ENCODE measurements at regions not wholly inside any gene's neighbourhood (a gene's known extent, or its start where the extent isn't known, plus 50 kb on each side); places are given as distances from the start of the nearest gene placed in this dataset.

- H3K79me2 ChIP-seq (ENCODE audit: insufficient read depth, low read length), result no peaks in the 10 kb centered on the region
- no peak overlapping the region for H3T11ph ChIP-seq (ENCODE audit: low read length)
- no peaks in the 10 kb centered on the region for H3K23me2 ChIP-seq (ENCODE audit: insufficient read length, low read depth, low read length, poor library complexity, severe bottlenecking)
- no peak overlapping the region for H2AFZ ChIP-seq (ENCODE audit: low read length)
- H3K14ac ChIP-seq (ENCODE audit: insufficient read depth, low read length), result no peak overlapping the region
- Mint-ChIP-seq H3K27ac (no peak overlapping the region), H3K9me3 (no peaks in the 10 kb centered on the region), H3K4me1 (peaks cover 11 to 16% of the 10 kb centered on the region in 2 experiments), H3K4me3 (no peak overlapping the region), H3K27me3 (ENCODE audit: low read depth) (peaks cover 1% of the 10 kb centered on the region; the same call in 1 of the 2 replicates), H3K36me3 (ENCODE audit: insufficient read depth in 1 of 3, low read depth in 3 of 3) (no peaks in the 10 kb centered on the region)
- no peaks in the 10 kb centered on the region for H3K27me3 ChIP-seq (ENCODE audit: insufficient read depth, low read length)
- no peaks in the 10 kb centered on the region for H3K9me3 ChIP-seq (ENCODE audit: control insufficient read depth, low read depth, low read length)
- WGBS (ENCODE audit: extremely low coverage, insufficient read length, low lambda C conversion rate), result no CpG with 5 or more reads among the region's 5 CpGs
- no peak overlapping the region for H2BK15ac ChIP-seq (ENCODE audit: low read depth, low read length)
- no peak overlapping the region for H4K8ac ChIP-seq (replicated peaks; ENCODE audit: insufficient read length, low read depth, low read length)
- H3K23ac ChIP-seq (ENCODE audit: insufficient read length, low read depth, low read length), result no peak overlapping the region
- H3K79me1 ChIP-seq (ENCODE audit: insufficient read depth, low read depth, low read length, poor library complexity, severe bottlenecking), result no peaks in the 10 kb centered on the region
- H4K20me1 ChIP-seq (ENCODE audit: control insufficient read depth, insufficient read depth, insufficient read length), result no peaks in the 10 kb centered on the region
- no peak for DNase-seq
- H3K27ac ChIP-seq (ENCODE audit: insufficient read length, low read depth, low read length), result no peak overlapping the region
- no peak overlapping the region for H2BK5ac ChIP-seq (ENCODE audit: insufficient read length, low read length)
- H2BK120ac ChIP-seq (ENCODE audit: low read depth, low read length, poor library complexity, severe bottlenecking), result no peak overlapping the region
- H3K4ac ChIP-seq (ENCODE audit: low read depth, low read length), result no peak overlapping the region
- TF ChIP-seq, protein P1, sequence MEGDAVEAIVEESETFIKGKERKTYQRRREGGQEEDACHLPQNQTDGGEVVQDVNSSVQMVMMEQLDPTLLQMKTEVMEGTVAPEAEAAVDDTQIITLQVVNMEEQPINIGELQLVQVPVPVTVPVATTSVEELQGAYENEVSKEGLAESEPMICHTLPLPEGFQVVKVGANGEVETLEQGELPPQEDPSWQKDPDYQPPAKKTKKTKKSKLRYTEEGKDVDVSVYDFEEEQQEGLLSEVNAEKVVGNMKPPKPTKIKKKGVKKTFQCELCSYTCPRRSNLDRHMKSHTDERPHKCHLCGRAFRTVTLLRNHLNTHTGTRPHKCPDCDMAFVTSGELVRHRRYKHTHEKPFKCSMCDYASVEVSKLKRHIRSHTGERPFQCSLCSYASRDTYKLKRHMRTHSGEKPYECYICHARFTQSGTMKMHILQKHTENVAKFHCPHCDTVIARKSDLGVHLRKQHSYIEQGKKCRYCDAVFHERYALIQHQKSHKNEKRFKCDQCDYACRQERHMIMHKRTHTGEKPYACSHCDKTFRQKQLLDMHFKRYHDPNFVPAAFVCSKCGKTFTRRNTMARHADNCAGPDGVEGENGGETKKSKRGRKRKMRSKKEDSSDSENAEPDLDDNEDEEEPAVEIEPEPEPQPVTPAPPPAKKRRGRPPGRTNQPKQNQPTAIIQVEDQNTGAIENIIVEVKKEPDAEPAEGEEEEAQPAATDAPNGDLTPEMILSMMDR (conservative IDR thresholded peaks at IDR 0.05), result no peak
- H2BK12ac ChIP-seq (ENCODE audit: insufficient read length, low read depth, low read length), result no peak overlapping the region
- H3K4me2 ChIP-seq (ENCODE audit: insufficient read depth, insufficient read length, low read length), result no peak overlapping the region
- no peak overlapping the region for H3K18ac ChIP-seq (ENCODE audit: insufficient read length, low read depth, low read length)
- H3K9ac ChIP-seq (ENCODE audit: extremely low read depth, insufficient read length, low read length), result no peak overlapping the region
- no peak overlapping the region for H4K5ac ChIP-seq (ENCODE audit: insufficient read length, low read depth, low read length)
- H4K91ac ChIP-seq (ENCODE audit: insufficient read length, low read depth, low read length), result no peak overlapping the region
- H3K4me1 ChIP-seq (ENCODE audit: insufficient read depth, low read length), result no peaks in the 10 kb centered on the region
- no peak overlapping the region for H2AK5ac ChIP-seq (ENCODE audit: insufficient read length, low read length)
- no peak overlapping the region for H3K56ac ChIP-seq (ENCODE audit: insufficient read length, low read depth, low read length)
- H2BK20ac ChIP-seq (ENCODE audit: low read depth, low read length, poor library complexity, severe bottlenecking), result no peak overlapping the region
These were observed 545.5 kb downstream of the CCDC171 start for GRCh38 chr9:16098306-16098705.
